ENCODE measurements at regions not wholly inside any gene's neighbourhood (a gene's known extent, or its start where the extent isn't known, plus 50 kb on each side); places are given as distances from the start of the nearest gene placed in this dataset.

DNA sequence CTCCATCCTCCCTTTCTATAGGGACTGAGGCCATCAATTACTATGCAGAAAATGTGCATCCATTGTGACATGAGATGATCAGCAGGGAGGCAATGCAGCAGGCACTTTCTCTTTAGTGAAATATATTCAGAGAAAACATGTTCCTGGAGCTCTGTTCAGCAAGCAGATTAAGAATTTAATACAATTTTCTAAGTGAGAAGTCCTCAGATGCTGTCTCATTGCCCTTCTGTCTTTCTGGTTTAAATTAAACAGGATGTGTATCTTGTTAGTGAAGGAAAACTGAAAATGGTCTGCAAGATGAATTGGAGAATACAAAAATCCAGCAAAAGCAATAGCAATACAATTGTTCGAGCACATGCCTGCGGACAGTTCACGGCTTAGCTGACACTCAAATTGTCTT lies 445.8 kb upstream of the RIOK2 start:
- TF ChIP-seq, protein P1, sequence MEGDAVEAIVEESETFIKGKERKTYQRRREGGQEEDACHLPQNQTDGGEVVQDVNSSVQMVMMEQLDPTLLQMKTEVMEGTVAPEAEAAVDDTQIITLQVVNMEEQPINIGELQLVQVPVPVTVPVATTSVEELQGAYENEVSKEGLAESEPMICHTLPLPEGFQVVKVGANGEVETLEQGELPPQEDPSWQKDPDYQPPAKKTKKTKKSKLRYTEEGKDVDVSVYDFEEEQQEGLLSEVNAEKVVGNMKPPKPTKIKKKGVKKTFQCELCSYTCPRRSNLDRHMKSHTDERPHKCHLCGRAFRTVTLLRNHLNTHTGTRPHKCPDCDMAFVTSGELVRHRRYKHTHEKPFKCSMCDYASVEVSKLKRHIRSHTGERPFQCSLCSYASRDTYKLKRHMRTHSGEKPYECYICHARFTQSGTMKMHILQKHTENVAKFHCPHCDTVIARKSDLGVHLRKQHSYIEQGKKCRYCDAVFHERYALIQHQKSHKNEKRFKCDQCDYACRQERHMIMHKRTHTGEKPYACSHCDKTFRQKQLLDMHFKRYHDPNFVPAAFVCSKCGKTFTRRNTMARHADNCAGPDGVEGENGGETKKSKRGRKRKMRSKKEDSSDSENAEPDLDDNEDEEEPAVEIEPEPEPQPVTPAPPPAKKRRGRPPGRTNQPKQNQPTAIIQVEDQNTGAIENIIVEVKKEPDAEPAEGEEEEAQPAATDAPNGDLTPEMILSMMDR (IDR thresholded peaks at IDR 0.05): no peak
- TF ChIP-seq, protein P2, sequence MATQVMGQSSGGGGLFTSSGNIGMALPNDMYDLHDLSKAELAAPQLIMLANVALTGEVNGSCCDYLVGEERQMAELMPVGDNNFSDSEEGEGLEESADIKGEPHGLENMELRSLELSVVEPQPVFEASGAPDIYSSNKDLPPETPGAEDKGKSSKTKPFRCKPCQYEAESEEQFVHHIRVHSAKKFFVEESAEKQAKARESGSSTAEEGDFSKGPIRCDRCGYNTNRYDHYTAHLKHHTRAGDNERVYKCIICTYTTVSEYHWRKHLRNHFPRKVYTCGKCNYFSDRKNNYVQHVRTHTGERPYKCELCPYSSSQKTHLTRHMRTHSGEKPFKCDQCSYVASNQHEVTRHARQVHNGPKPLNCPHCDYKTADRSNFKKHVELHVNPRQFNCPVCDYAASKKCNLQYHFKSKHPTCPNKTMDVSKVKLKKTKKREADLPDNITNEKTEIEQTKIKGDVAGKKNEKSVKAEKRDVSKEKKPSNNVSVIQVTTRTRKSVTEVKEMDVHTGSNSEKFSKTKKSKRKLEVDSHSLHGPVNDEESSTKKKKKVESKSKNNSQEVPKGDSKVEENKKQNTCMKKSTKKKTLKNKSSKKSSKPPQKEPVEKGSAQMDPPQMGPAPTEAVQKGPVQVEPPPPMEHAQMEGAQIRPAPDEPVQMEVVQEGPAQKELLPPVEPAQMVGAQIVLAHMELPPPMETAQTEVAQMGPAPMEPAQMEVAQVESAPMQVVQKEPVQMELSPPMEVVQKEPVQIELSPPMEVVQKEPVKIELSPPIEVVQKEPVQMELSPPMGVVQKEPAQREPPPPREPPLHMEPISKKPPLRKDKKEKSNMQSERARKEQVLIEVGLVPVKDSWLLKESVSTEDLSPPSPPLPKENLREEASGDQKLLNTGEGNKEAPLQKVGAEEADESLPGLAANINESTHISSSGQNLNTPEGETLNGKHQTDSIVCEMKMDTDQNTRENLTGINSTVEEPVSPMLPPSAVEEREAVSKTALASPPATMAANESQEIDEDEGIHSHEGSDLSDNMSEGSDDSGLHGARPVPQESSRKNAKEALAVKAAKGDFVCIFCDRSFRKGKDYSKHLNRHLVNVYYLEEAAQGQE (IDR thresholded peaks at IDR 0.05; ENCODE audit: insufficient read depth in 1 of 2, low read depth in 2 of 2, low read length in 1 of 2): no peak
- TF ChIP-seq POLR2AphosphoS5 (IDR thresholded peaks at IDR 0.05; ENCODE audit: low read depth, low read length): no peak
- TF ChIP-seq SIN3A (IDR thresholded peaks at IDR 0.05; ENCODE audit: borderline replicate concordance, insufficient read depth, low read depth, low read length): no peak
